WTC11 (cell line): ENCODE measurements at regions not wholly inside any gene's neighbourhood (a gene's known extent, or its start where the extent isn't known, plus 50 kb on each side); places are given as distances from the start of the nearest gene placed in this dataset.

Experiments
- ATAC-seq: fragments of 200-7000 bp; cut with Tn5 transposase; 2 replicates; pipeline ENCODE4 v1.10.0; 2021; ENCODE audit warnings: mild to moderate bottlenecking, moderate library complexity
- CTCF ChIA-PET: fragments of 300-600 bp; sonication (Branson Sonifier 250); formaldehyde crosslinking; loops from one replicate; lab custom pipeline; 2021; ENCODE audit warnings: antibody characterized with exemption; lab: Charles Lee
- POLR2A ChIA-PET: fragments of 350-600 bp; sonication (Branson Sonifier 250); formaldehyde crosslinking; loops from one replicate; lab custom pipeline; 2021; ENCODE audit warnings: antibody characterized with exemption; lab: Charles Lee
- DNase-seq: peaks from one replicate; pipeline ENCODE4 v3.0.0; 2021; ENCODE audit warnings: low spot score
- H3K27ac Mint-ChIP-seq: 2 replicates; pipeline ENCODE4 v1.8.0; 2021; ENCODE audit warnings: mixed read lengths
- H3K27me3 Mint-ChIP-seq: 2 replicates; pipeline ENCODE4 v1.8.0; 2021; ENCODE audit warnings: low read depth, mild to moderate bottlenecking, moderate library complexity, mixed read lengths
- H3K36me3 Mint-ChIP-seq: 2 replicates; pipeline ENCODE4 v1.8.0; 2021; ENCODE audit warnings: mixed read lengths
- H3K4me1 Mint-ChIP-seq: 2 replicates; pipeline ENCODE4 v1.8.0; 2022; ENCODE audit warnings: mixed read lengths
- H3K4me3 Mint-ChIP-seq: 2 replicates; pipeline ENCODE4 v1.8.0; 2021; ENCODE audit warnings: mild to moderate bottlenecking, moderate library complexity, mixed read lengths
- H3K9me3 Mint-ChIP-seq: 2 replicates; pipeline ENCODE4 v1.8.0; 2021; ENCODE audit warnings: mixed read lengths
- EMX1 ChIP-seq: fragments of 250-450 bp; sonication (Bioruptor Pico); IDR thresholded peaks from 2 replicates; pipeline ENCODE4 v1.8.0; 2021; ENCODE audit warnings: mild to moderate bottlenecking
- ESRRA ChIP-seq: sonication (generic); formaldehyde crosslinking; IDR thresholded peaks from 2 replicates; pipeline ENCODE4 v1.8.1; 2022; ENCODE audit warnings: mild to moderate bottlenecking, missing genetic modification reagents, borderline replicate concordance
- ETV6 ChIP-seq: sonication (generic); formaldehyde crosslinking; IDR thresholded peaks from 2 replicates; pipeline ENCODE4 v1.8.1; 2022; ENCODE audit warnings: mild to moderate bottlenecking, missing genetic modification reagents
- FOXP1 ChIP-seq: sonication (generic); formaldehyde crosslinking; IDR thresholded peaks from 2 replicates; pipeline ENCODE4 v1.8.0; 2022; ENCODE audit warnings: missing genetic modification reagents, mild to moderate bottlenecking, moderate library complexity, borderline replicate concordance
- MXD4 ChIP-seq: fragments of 250-450 bp; sonication (Bioruptor Pico); IDR thresholded peaks from 2 replicates; pipeline ENCODE4 v1.8.0; 2021; ENCODE audit warnings: mild to moderate bottlenecking, moderate library complexity, borderline replicate concordance
- PRRX2 ChIP-seq: fragments of 250-450 bp; sonication (Bioruptor Pico); IDR thresholded peaks from 2 replicates; pipeline ENCODE4 v1.8.0; 2021; ENCODE audit warnings: mild to moderate bottlenecking
- RELA ChIP-seq: sonication (generic); formaldehyde crosslinking; IDR thresholded peaks from 2 replicates; pipeline ENCODE4 v1.8.1; 2022; ENCODE audit warnings: missing genetic modification reagents, mild to moderate bottlenecking, borderline replicate concordance
- TEAD4 ChIP-seq: sonication (generic); formaldehyde crosslinking; IDR thresholded peaks from 2 replicates; pipeline ENCODE4 v1.8.0; 2022; ENCODE audit warnings: mild to moderate bottlenecking, missing genetic modification reagents
- ZNF219 ChIP-seq: sonication (generic); formaldehyde crosslinking; IDR thresholded peaks from 2 replicates; pipeline ENCODE4 v1.8.0; 2023; ENCODE audit warnings: missing genetic modification reagents, mild to moderate bottlenecking, borderline replicate concordance
- ZNF317 ChIP-seq: sonication (generic); formaldehyde crosslinking; IDR thresholded peaks from 2 replicates; pipeline ENCODE4 v1.8.1; 2023; ENCODE audit warnings: low read depth, mild to moderate bottlenecking, moderate library complexity, missing genetic modification reagents, borderline replicate concordance
- ZNF396 ChIP-seq: fragments of 250-450 bp; sonication (Bioruptor Pico); IDR thresholded peaks from 2 replicates; pipeline ENCODE4 v1.8.0; 2021; ENCODE audit warnings: mild to moderate bottlenecking, moderate library complexity, borderline replicate concordance
- ZNF416 ChIP-seq: fragments of 250-450 bp; sonication (Bioruptor Pico); IDR thresholded peaks from 2 replicates; pipeline ENCODE4 v1.9.0; 2021; ENCODE audit warnings: mild to moderate bottlenecking, inconsistent platforms
- ZNF671 ChIP-seq: fragments of 250-450 bp; sonication (Bioruptor Pico); IDR thresholded peaks from 2 replicates; pipeline ENCODE4 v1.8.0; 2021; ENCODE audit warnings: mild to moderate bottlenecking
- TF ChIP-seq, protein P1 (sequence below): sonication (generic); formaldehyde crosslinking; IDR thresholded peaks from 2 replicates; pipeline ENCODE4 v1.8.1; 2022; ENCODE audit warnings: mild to moderate bottlenecking, moderate library complexity, missing genetic modification reagents
- TF ChIP-seq, protein P2 (sequence below): sonication (generic); formaldehyde crosslinking; IDR thresholded peaks from 2 replicates; pipeline ENCODE4 v1.8.0; 2022; ENCODE audit warnings: missing genetic modification reagents
- TF ChIP-seq, protein P3 (sequence below): sonication (generic); formaldehyde crosslinking; IDR thresholded peaks from 2 replicates; pipeline ENCODE4 v1.8.0; 2023; ENCODE audit warnings: missing genetic modification reagents
- TF ChIP-seq, protein P4 (sequence below): fragments of 250-450 bp; sonication (Bioruptor Pico); IDR thresholded peaks from 2 replicates; pipeline ENCODE4 v1.9.0; 2021; ENCODE audit warnings: mild to moderate bottlenecking
- TF ChIP-seq, protein P5 (sequence below): sonication (generic); formaldehyde crosslinking; IDR thresholded peaks from 2 replicates; pipeline ENCODE4 v1.8.1; 2022; ENCODE audit warnings: low read depth, missing genetic modification reagents, borderline replicate concordance

DNA sequence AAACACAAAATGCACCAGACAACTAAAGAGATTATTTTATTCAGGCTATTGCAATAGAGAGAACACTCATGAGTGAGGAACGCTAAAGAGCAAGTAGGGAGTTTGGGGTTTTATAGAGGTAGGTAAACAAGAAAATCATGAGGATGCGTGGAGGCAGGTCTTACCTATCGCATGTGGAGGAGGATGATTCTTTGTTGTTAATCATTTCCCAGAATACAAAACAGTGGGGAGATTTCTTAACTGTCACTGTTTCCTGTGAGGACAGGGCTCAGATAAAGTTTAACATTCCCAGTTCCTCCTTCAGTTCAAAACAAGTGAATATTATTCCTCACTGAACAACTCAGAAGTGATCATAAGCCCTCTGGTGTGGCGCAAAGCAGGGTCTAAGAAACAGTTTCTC, 156.1 kb upstream of the MGAT5 start (continued):
- TF ChIP-seq ZNF671 = no peak

DNA sequence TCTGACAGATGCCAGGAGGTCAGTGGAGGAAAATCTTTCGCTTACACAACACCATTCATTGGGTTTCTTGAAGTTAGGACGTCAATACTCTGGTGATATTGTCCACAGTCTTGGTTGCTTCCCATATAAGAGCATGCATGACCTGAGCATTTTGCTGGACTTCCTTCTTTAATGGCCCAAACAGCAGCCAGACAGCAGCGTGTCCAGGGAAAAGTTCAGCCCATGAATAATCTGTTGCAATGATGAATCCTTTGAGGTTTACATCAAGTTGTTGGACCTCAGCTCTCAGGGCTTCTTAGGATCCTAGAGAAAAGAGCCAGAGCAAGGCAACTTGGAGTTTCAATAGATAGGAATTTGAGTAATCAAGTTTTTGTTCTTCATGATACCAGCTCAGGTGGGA, 155.6 kb upstream of the MGAT5 start:
- Mint-ChIP-seq H3K4me3 (no peak overlapping the region), H3K9me3 (peaks cover 14% of the 10 kb centered on the region), H3K27me3 (no peaks in the 10 kb centered on the region; the same call in 1 of the 2 replicates), H3K4me1 (peaks cover 5% of the 10 kb centered on the region), H3K36me3 (peaks cover 3% of the 10 kb centered on the region), H3K27ac (no peak overlapping the region)
- CTCF ChIA-PET = no interaction called here
- DNase-seq (no peak), ATAC-seq (no peak)
- TF ChIP-seq, protein P1, sequence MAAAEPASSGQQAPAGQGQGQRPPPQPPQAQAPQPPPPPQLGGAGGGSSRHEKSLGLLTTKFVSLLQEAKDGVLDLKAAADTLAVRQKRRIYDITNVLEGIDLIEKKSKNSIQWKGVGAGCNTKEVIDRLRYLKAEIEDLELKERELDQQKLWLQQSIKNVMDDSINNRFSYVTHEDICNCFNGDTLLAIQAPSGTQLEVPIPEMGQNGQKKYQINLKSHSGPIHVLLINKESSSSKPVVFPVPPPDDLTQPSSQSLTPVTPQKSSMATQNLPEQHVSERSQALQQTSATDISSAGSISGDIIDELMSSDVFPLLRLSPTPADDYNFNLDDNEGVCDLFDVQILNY (CRISPR knock-in tag) = no peak
- TF ChIP-seq, protein P2, sequence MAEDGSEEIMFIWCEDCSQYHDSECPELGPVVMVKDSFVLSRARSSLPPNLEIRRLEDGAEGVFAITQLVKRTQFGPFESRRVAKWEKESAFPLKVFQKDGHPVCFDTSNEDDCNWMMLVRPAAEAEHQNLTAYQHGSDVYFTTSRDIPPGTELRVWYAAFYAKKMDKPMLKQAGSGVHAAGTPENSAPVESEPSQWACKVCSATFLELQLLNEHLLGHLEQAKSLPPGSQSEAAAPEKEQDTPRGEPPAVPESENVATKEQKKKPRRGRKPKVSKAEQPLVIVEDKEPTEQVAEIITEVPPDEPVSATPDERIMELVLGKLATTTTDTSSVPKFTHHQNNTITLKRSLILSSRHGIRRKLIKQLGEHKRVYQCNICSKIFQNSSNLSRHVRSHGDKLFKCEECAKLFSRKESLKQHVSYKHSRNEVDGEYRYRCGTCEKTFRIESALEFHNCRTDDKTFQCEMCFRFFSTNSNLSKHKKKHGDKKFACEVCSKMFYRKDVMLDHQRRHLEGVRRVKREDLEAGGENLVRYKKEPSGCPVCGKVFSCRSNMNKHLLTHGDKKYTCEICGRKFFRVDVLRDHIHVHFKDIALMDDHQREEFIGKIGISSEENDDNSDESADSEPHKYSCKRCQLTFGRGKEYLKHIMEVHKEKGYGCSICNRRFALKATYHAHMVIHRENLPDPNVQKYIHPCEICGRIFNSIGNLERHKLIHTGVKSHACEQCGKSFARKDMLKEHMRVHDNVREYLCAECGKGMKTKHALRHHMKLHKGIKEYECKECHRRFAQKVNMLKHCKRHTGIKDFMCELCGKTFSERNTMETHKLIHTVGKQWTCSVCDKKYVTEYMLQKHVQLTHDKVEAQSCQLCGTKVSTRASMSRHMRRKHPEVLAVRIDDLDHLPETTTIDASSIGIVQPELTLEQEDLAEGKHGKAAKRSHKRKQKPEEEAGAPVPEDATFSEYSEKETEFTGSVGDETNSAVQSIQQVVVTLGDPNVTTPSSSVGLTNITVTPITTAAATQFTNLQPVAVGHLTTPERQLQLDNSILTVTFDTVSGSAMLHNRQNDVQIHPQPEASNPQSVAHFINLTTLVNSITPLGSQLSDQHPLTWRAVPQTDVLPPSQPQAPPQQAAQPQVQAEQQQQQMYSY (CRISPR knock-in tag) = no peak
- no peak for TF ChIP-seq EMX1
- no peak for TF ChIP-seq ZNF396 (CRISPR knock-in tag)
- no peak for TF ChIP-seq RELA (CRISPR knock-in tag)
- no peak for TF ChIP-seq ZNF317 (CRISPR knock-in tag)
- TF ChIP-seq PRRX2 (CRISPR knock-in tag) = no peak
- TF ChIP-seq, protein P3, sequence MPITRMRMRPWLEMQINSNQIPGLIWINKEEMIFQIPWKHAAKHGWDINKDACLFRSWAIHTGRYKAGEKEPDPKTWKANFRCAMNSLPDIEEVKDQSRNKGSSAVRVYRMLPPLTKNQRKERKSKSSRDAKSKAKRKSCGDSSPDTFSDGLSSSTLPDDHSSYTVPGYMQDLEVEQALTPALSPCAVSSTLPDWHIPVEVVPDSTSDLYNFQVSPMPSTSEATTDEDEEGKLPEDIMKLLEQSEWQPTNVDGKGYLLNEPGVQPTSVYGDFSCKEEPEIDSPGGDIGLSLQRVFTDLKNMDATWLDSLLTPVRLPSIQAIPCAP (CRISPR knock-in tag) = no peak
- TF ChIP-seq ESRRA (CRISPR knock-in tag) = no peak
- POLR2A ChIA-PET = no interaction called here

DNA sequence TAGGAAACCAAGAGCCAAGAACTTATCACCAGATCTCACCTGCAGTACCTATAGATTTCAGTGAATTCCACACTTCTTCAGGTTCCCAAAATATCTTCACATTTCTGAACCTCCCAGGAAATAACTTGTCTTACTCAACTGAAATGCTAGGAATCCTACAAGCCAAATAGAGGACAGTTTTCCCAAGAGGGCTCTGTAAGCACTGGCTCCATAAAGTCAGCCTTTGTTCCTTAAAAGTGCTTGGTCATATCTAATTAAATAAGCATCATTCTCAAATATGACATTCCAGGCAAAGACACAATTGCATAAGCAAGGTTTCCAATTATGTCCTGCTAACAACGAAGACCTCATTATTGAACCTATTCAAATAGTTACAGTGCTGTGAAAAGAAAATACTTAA, 154.6 kb upstream of the MGAT5 start:
- CTCF ChIA-PET = no interaction called here

DNA sequence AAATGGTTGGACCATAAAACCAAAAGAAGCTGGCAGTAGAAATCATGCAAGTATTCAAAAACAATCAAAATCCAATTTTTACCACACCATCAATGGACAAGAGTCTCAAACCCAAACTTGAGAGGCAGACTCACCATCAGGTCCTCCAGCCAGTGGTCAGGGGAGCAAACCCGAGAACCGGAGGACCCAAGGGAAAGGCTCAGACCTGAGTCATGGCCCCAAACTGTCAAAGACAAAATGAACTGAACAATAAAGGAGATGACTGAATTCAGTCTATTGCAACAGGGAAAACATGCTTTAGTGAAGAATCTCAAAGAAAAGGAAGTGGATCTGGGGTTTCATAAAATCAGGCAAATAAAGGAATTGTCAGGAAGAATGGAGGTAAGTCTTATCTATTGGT, 150.7 kb upstream of the MGAT5 start:
- Mint-ChIP-seq H3K36me3 (no peaks in the 10 kb centered on the region; the same call in 1 of the 2 replicates), H3K4me3 (no peak overlapping the region), H3K9me3 (peaks cover 8% of the 10 kb centered on the region), H3K27me3 (peaks cover 6% of the 10 kb centered on the region; the same call in 1 of the 2 replicates), H3K4me1 (peaks cover 6% of the 10 kb centered on the region; the same call in 1 of the 2 replicates), H3K27ac (no peak overlapping the region)
- CTCF ChIA-PET = interaction anchor here (0.6 kb wide), 1 partner anchor 31 kb away, joined by 3 read pairs; no protein-coding TSS in a partner anchor
- DNase-seq (no peak), ATAC-seq (no peak)
- POLR2A ChIA-PET = interaction anchor here (0.7 kb wide), 2 partner anchors 24 to 731 kb away, joined by 3 to 4 read pairs; no protein-coding TSS in a partner anchor
- TF ChIP-seq ZNF396 (CRISPR knock-in tag) (no peak), MXD4 (CRISPR knock-in tag) (no peak), FOXP1 (no peak), ZNF219 (no peak), TEAD4 (CRISPR knock-in tag) (no peak), ZNF416 (CRISPR knock-in tag) (no peak)
- TF ChIP-seq, protein P4, sequence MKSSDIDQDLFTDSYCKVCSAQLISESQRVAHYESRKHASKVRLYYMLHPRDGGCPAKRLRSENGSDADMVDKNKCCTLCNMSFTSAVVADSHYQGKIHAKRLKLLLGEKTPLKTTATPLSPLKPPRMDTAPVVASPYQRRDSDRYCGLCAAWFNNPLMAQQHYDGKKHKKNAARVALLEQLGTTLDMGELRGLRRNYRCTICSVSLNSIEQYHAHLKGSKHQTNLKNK (CRISPR knock-in tag) = no peak
- TF ChIP-seq, protein P5, sequence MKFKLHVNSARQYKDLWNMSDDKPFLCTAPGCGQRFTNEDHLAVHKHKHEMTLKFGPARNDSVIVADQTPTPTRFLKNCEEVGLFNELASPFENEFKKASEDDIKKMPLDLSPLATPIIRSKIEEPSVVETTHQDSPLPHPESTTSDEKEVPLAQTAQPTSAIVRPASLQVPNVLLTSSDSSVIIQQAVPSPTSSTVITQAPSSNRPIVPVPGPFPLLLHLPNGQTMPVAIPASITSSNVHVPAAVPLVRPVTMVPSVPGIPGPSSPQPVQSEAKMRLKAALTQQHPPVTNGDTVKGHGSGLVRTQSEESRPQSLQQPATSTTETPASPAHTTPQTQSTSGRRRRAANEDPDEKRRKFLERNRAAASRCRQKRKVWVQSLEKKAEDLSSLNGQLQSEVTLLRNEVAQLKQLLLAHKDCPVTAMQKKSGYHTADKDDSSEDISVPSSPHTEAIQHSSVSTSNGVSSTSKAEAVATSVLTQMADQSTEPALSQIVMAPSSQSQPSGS (CRISPR knock-in tag) = no peak
- TF ChIP-seq, protein P1 (CRISPR knock-in tag) = no peak

More for the DNA sequence above, 154.6 kb upstream of the MGAT5 start:
- peaks cover 9% of the 10 kb centered on the region for H3K9me3 Mint-ChIP-seq
- DNase-seq = no peak
- no peaks in the 10 kb centered on the region; the same call in 1 of the 2 replicates for H3K27me3 Mint-ChIP-seq
- no peak for TF ChIP-seq ETV6 (CRISPR knock-in tag)
- no peak overlapping the region for H3K27ac Mint-ChIP-seq
- ATAC-seq = no peak
- peaks cover 3% of the 10 kb centered on the region for H3K36me3 Mint-ChIP-seq
- H3K4me3 Mint-ChIP-seq = no peak overlapping the region
- peaks cover 5% of the 10 kb centered on the region for H3K4me1 Mint-ChIP-seq
- POLR2A ChIA-PET = no interaction called here
